KOPT-K1 (cell line): ENCODE measurements at regions not wholly inside any gene's neighbourhood (a gene's known extent, or its start where the extent isn't known, plus 50 kb on each side); places are given as distances from the start of the nearest gene placed in this dataset.
"Not testable (repeated sequence)": the region's sequence is repeated elsewhere in the genome, so short reads cannot be mapped to it uniquely, and the experiment has no call there.

ENCODE experiments used
- H3K27ac ChIP-seq: fragments of 200-600 bp; sonication (generic); 2 replicates; pipeline ENCODE4 v1.5.1; 2016; ENCODE audit warnings: antibody characterized with exemption, mild to moderate bottlenecking, low read depth, low read length; ENCODE audit not compliant: poor library complexity, severe bottlenecking
- H3K36me3 ChIP-seq: fragments of 200-600 bp; sonication (generic); 2 replicates; pipeline ENCODE4 v1.5.1; 2017; ENCODE audit warnings: antibody characterized with exemption, mild to moderate bottlenecking, low read length, moderate library complexity; ENCODE audit not compliant: insufficient read depth
- H3K9me3 ChIP-seq: fragments of 200-600 bp; sonication (generic); 2 replicates; pipeline ENCODE4 v1.5.1; 2017; ENCODE audit warnings: antibody characterized with exemption, low read length, mild to moderate bottlenecking; ENCODE audit not compliant: insufficient read depth, poor library complexity, severe bottlenecking

GRCh38 chr11:127986073-127986472 is 601.3 kb downstream of the ETS1 start:
- no peaks in the 10 kb centered on the region for H3K36me3 ChIP-seq
- H3K27ac ChIP-seq, result no peak overlapping the region
- peaks cover 7% of the 10 kb centered on the region for H3K9me3 ChIP-seq

DNA sequence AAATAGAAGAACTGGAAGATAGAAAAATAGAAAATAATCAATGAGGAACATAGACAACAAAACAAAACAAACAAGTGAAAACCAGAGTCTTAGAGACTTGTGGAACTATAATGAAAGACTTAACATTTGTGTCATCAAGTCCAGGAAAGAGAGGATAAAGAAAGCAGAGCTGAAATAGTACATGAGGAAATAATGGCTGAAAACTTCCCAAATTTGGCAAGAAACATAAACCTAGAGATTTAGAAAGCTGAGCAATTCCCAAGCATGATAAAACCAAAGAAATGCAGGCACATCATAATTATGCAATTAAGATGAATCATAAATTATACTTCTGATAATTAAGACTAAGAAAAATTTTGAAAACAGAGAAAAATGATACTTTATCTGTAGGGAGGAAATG is 614.5 kb downstream of the ETS1 start:
- Histone ChIP-seq H3K36me3 (no peaks in the 10 kb centered on the region), H3K9me3 (no peaks in the 10 kb centered on the region), H3K27ac (no peak overlapping the region)

DNA sequence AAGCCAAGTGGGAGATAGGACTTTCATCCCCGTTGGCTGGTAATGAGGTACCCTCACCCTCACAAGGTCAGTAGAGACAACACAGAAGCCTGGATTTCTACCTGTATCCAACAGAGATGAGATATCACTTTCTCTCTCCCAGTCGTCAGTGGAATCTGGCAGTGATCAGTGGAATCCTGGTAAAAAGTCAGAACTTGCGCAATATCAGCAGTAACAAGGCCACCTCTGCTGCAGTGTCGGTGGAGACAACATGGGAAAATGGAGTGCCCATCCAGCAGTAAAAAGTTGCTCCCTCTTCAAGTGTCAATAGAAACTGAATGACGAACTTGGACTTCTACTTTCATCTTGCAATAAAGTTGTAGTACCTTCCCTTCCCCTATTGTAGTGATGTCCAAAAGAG is 615.9 kb downstream of the ETS1 start:
- H3K27ac ChIP-seq, result no peak overlapping the region
- no peaks in the 10 kb centered on the region for H3K36me3 ChIP-seq
- no peaks in the 10 kb centered on the region for H3K9me3 ChIP-seq

- Histone ChIP-seq H3K36me3 (no peaks in the 10 kb centered on the region), H3K9me3 (no peaks in the 10 kb centered on the region), H3K27ac (no peak overlapping the region)
Observed at GRCh38 chr11:127966821-127967220, 620.5 kb downstream of the ETS1 start.

DNA sequence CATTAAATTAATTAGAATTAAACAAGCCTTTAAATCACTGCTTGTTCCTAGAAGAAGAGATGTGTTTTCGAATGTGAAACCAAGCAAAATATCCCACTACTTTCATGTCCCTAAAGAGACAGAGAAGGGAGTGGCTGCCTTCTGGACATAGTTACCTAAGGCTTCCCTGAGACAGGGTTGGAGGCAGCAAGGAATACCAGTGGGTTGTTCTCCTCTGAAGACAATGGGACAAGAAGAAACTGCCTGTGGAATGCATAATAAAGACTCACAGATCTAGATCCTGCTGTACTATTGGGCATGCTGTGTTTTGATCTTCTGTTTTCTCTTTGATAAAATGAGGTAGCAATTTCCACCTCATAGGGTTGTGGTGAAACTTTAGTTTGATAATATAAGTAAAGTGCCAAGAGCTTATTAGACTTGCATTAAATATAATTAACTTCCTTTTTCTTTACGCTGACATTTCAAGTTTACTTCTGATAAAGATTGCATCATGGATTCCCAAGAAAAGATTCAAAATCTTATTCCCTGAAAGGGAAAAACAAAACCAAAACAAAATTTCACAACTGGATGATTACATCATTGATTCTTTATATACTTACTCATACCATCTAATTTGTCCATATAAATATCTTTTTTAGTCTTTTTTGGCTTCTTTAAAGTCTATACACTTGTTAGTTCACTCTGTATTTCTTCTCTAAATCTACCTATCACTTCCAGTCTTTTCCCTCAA is 621.3 kb downstream of the ETS1 start:
- Histone ChIP-seq H3K27ac (no peak overlapping the region), H3K9me3 (no peaks in the 10 kb centered on the region), H3K36me3 (no peaks in the 10 kb centered on the region)

GRCh38 chr11:127962416-127962815 is 624.9 kb downstream of the ETS1 start:
- Histone ChIP-seq H3K27ac (no peak overlapping the region), H3K9me3 (no peaks in the 10 kb centered on the region), H3K36me3 (no peaks in the 10 kb centered on the region)

DNA sequence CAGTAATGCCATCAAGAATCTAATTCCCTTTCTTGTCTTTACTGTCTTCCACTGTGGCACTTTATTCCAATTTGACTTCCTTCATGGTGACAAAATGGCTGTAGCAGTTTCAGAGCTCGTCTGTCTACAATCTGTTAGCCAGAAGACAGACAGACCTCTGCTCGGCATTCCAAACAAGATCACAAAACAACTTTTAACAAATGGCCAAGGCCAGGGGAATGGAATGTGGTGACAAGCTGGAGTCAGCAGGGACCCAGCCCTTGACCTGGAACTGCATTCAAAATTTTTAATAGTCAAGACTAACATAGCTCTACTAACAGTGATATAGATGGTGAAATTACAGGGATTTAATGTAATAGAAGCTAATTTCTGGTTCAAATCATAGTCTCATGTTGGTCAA is 637.2 kb downstream of the ETS1 start:
- Histone ChIP-seq H3K36me3 (no peaks in the 10 kb centered on the region), H3K9me3 (no peaks in the 10 kb centered on the region), H3K27ac (no peak overlapping the region)

GRCh38 chr11:127943763-127944162 is 643.6 kb downstream of the ETS1 start:
- Histone ChIP-seq H3K36me3 (no peaks in the 10 kb centered on the region), H3K27ac (no peak overlapping the region), H3K9me3 (no peaks in the 10 kb centered on the region)

GRCh38 chr11:127943152-127943551 is 644.2 kb downstream of the ETS1 start:
- no peaks in the 10 kb centered on the region for H3K36me3 ChIP-seq
- H3K9me3 ChIP-seq, result no peaks in the 10 kb centered on the region
- H3K27ac ChIP-seq, result no peak overlapping the region

- not testable (repeated sequence) for H3K9me3 ChIP-seq, H3K27ac ChIP-seq, H3K36me3 ChIP-seq
Observed at GRCh38 chr11:127941554-127941953, 645.8 kb downstream of the ETS1 start.

- Histone ChIP-seq H3K27ac (no peak overlapping the region), H3K9me3 (no peaks in the 10 kb centered on the region), H3K36me3 (no peaks in the 10 kb centered on the region)
Observed at GRCh38 chr11:127939000-127939399, 648.4 kb downstream of the ETS1 start.

- Histone ChIP-seq H3K9me3 (no peaks in the 10 kb centered on the region), H3K36me3 (no peaks in the 10 kb centered on the region), H3K27ac (no peak overlapping the region)
Observed at GRCh38 chr11:127935081-127935480, 652.3 kb downstream of the ETS1 start.

- not testable (repeated sequence) for H3K9me3 ChIP-seq, H3K27ac ChIP-seq, H3K36me3 ChIP-seq
Observed at GRCh38 chr11:127933961-127934360, 653.4 kb downstream of the ETS1 start.

DNA sequence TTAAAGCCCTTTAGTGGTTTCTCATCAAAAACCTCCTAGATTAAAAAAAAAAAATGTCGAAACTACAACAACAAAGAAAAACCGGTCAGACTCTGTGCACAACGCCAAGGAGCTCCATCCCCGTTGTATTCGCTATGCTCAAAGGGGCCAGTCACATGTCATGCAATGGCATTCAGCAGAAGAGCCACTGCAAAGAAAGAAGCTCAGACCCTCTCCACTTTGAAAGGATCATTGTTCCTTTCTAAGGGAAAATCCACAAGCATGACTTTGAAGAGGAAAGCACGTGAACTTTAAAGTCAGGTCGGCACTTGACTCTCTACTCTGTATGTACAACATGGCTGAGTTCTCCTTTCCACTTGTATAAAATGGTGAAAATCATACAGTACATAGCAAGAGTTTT is 655.6 kb downstream of the ETS1 start:
- no peaks in the 10 kb centered on the region for H3K9me3 ChIP-seq
- no peak overlapping the region for H3K27ac ChIP-seq
- no peaks in the 10 kb centered on the region for H3K36me3 ChIP-seq

GRCh38 chr11:127926721-127927120 is 660.6 kb downstream of the ETS1 start:
- Histone ChIP-seq H3K36me3 (no peaks in the 10 kb centered on the region), H3K9me3 (no peaks in the 10 kb centered on the region), H3K27ac (no peak overlapping the region)

DNA sequence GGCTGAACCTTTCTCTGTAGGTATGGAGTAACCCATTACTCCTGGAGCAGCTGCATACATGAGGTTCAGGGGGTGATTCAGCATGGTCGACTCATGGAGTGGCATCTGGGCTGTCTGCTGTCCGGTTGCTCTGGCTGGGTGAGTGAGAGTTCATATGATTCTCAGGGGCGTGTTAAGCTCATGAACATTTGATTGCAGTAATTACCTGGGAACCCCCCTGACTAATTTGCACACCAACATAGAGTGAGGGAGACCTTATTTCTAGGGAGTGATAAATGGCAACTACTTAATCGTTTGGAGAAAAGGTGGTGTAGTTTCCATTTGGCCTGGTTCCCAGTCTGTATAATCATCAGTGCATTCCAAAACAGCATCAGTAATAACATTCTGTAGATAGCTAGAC is 661.9 kb downstream of the ETS1 start:
- Histone ChIP-seq H3K9me3 (no peaks in the 10 kb centered on the region), H3K36me3 (no peaks in the 10 kb centered on the region), H3K27ac (no peak overlapping the region)
